Thoracic aorta (tissue), 2 donors: ENCODE measurements at regions not wholly inside any gene's neighbourhood (a gene's known extent, or its start where the extent isn't known, plus 50 kb on each side); places are given as distances from the start of the nearest gene placed in this dataset.

Experiments used
- ATAC-seq: fragments of 150-250 bp; one replicate; pipeline ENCODE4 v1.8.0; 2017; ENCODE audit warnings: low read depth; ENCODE audit not compliant: insufficient number of reproducible peaks, low FRiP score
- DNase-seq: peaks from one replicate; pipeline ENCODE4 v3.0.0-alpha.2; 2020; ENCODE audit warnings: low spot score
- H3K27ac ChIP-seq, 2 donors: fragments of 200-600 bp; sonication (generic); 1 replicate in 1 of 2; 2 replicates in 1 of 2; pipeline ENCODE4 v1.5.1; 2016; ENCODE audit warnings: mild to moderate bottlenecking in 2 of 2, moderate library complexity in 2 of 2
- H3K27me3 ChIP-seq: fragments of 200-600 bp; sonication (generic); replicated peaks from 2 replicates; pipeline ENCODE4 v1.6.0; 2016; ENCODE audit warnings: mild to moderate bottlenecking; ENCODE audit not compliant: insufficient read depth
- H3K36me3 ChIP-seq: fragments of 200-600 bp; sonication (generic); one replicate; pipeline ENCODE4 v1.5.1; 2016
- H3K4me1 ChIP-seq, 2 donors: fragments of 200-600 bp; sonication (generic); 1 replicate in 1 of 2; 2 replicates in 1 of 2; pipeline versions ENCODE4 v1.5.1 to v1.6.0; 2016; ENCODE audit warnings: low read depth in 2 of 2, mild to moderate bottlenecking in 1 of 2; ENCODE audit not compliant: control insufficient read depth in 1 of 2
- H3K4me3 ChIP-seq: fragments of 200-600 bp; sonication (generic); 2 replicates; pipeline ENCODE4 v1.5.1; 2016; ENCODE audit warnings: mild to moderate bottlenecking
- H3K9me3 ChIP-seq: fragments of 200-600 bp; sonication (generic); 2 replicates; pipeline ENCODE4 v1.5.1; 2016
- CTCF ChIP-seq: fragments of 200-600 bp; sonication (generic); IDR thresholded peaks from one replicate; pipeline ENCODE4 v1.5.1; 2019; ENCODE audit warnings: antibody characterized with exemption

GRCh38 chr10:129031844-129032150, 435.2 kb upstream of the MGMT start:
- H3K36me3 ChIP-seq: no peaks in the 10 kb centered on the region
- peaks cover 5% of the 10 kb centered on the region for H3K27me3 ChIP-seq
- ATAC-seq (no peak), DNase-seq (no peak)
- no peak overlapping the region for H3K27ac ChIP-seq
- TF ChIP-seq CTCF: no peak
- no peak overlapping the region for H3K4me3 ChIP-seq
- H3K9me3 ChIP-seq: no peaks in the 10 kb centered on the region
- H3K4me1 ChIP-seq: no peaks in the 10 kb centered on the region

- Histone ChIP-seq H3K36me3 (no peaks in the 10 kb centered on the region), H3K27me3 (peaks cover 5% of the 10 kb centered on the region), H3K4me3 (no peak overlapping the region), H3K4me1 (no peaks in the 10 kb centered on the region), H3K9me3 (no peaks in the 10 kb centered on the region), H3K27ac (no peak overlapping the region)
- ATAC-seq (no peak), DNase-seq (no peak)
- TF ChIP-seq CTCF: no peak
Observed at GRCh38 chr10:129032372-129033313, 434.4 kb upstream of the MGMT start.

- H3K4me1 ChIP-seq: no peaks in the 10 kb centered on the region
- no peak overlapping the region for H3K27ac ChIP-seq
- ATAC-seq: no peak
- peaks cover 5% of the 10 kb centered on the region for H3K27me3 ChIP-seq
- DNase-seq: no peak
- no peak overlapping the region for H3K4me3 ChIP-seq
- H3K9me3 ChIP-seq: no peaks in the 10 kb centered on the region
- no peak for TF ChIP-seq CTCF
- no peaks in the 10 kb centered on the region for H3K36me3 ChIP-seq
Observed at GRCh38 chr10:129033340-129033739, 433.7 kb upstream of the MGMT start.

- H3K9me3 ChIP-seq: no peaks in the 10 kb centered on the region
- H3K36me3 ChIP-seq: no peaks in the 10 kb centered on the region
- DNase-seq: no peak
- H3K4me1 ChIP-seq: no peaks in the 10 kb centered on the region
- no peak overlapping the region for H3K27ac ChIP-seq
- H3K4me3 ChIP-seq: no peak overlapping the region
- TF ChIP-seq CTCF: no peak
- no peak for ATAC-seq
- peaks cover 5% of the 10 kb centered on the region for H3K27me3 ChIP-seq
Observed at GRCh38 chr10:129033790-129034272, 433.2 kb upstream of the MGMT start.

- no peak for TF ChIP-seq CTCF
- DNase-seq (no peak), ATAC-seq (no peak)
- Histone ChIP-seq H3K9me3 (no peaks in the 10 kb centered on the region), H3K27me3 (peaks cover 5% of the 10 kb centered on the region), H3K4me1 (no peaks in the 10 kb centered on the region), H3K36me3 (no peaks in the 10 kb centered on the region), H3K4me3 (no peak overlapping the region), H3K27ac (no peak overlapping the region)
Observed at GRCh38 chr10:129035052-129035827, 431.8 kb upstream of the MGMT start.
